ENCODE measurements at regions not wholly inside any gene's neighbourhood (a gene's known extent, or its start where the extent isn't known, plus 50 kb on each side); places are given as distances from the start of the nearest gene placed in this dataset.
A peak's percentile ranks its signal among the peaks of the same experiment; 100 is the strongest.

- DNase-seq (ENCODE audit: low spot score) = no peak
Measured at GRCh38 chr6:106772270-106773142, 143.1 kb downstream of the QRSL1 start.

- no peak for DNase-seq (ENCODE audit: low spot score)
Measured at GRCh38 chr6:106771822-106772221, 142.4 kb downstream of the QRSL1 start.

- no peak for DNase-seq (ENCODE audit: low spot score)
Measured at GRCh38 chr6:106770663-106771062, 141.3 kb downstream of the QRSL1 start.

- DNase-seq (ENCODE audit: low spot score) = no peak
Measured at GRCh38 chr6:106770081-106770480, 140.7 kb downstream of the QRSL1 start.

- DNase-seq (ENCODE audit: low spot score) = no peak
Measured at GRCh38 chr6:106767271-106767670, 137.9 kb downstream of the QRSL1 start.

- DNase-seq (ENCODE audit: low spot score) = no peak
Measured at GRCh38 chr6:106766201-106766600, 136.8 kb downstream of the QRSL1 start.

- DNase-seq (ENCODE audit: low spot score) = no peak
Measured at GRCh38 chr6:106765496-106765895, 136.1 kb downstream of the QRSL1 start.

GRCh38 chr6:106764353-106764980 is 135.1 kb downstream of the QRSL1 start:
- no peak for DNase-seq (ENCODE audit: low spot score)

GRCh38 chr6:106763361-106763760 is 134.0 kb downstream of the QRSL1 start:
- DNase-seq (ENCODE audit: low spot score) = no peak

GRCh38 chr6:106761160-106761559 is 131.8 kb downstream of the QRSL1 start:
- no peak for DNase-seq (ENCODE audit: low spot score)

- no peak for DNase-seq (ENCODE audit: low spot score)
Measured at GRCh38 chr6:106759112-106759511, 129.7 kb downstream of the QRSL1 start.

- no peak for DNase-seq (ENCODE audit: low spot score)
Measured at GRCh38 chr6:106757722-106758467, 128.5 kb downstream of the QRSL1 start.

GRCh38 chr6:106757267-106757666 is 127.9 kb downstream of the QRSL1 start:
- no peak for DNase-seq (ENCODE audit: low spot score)

GRCh38 chr6:106754215-106754614 is 124.8 kb downstream of the QRSL1 start:
- DNase-seq (ENCODE audit: low spot score) = no peak

GRCh38 chr6:106752641-106753040 is 123.3 kb downstream of the QRSL1 start:
- no peak for DNase-seq (ENCODE audit: low spot score)

GRCh38 chr6:106751501-106752252 is 122.3 kb downstream of the QRSL1 start:
- DNase-seq (ENCODE audit: low spot score) = no peak

- no peak for DNase-seq (ENCODE audit: low spot score)
Measured at GRCh38 chr6:106750946-106751345, 121.6 kb downstream of the QRSL1 start.

GRCh38 chr6:106750142-106750918 is 121.0 kb downstream of the QRSL1 start:
- no peak for DNase-seq (ENCODE audit: low spot score)

- DNase-seq (ENCODE audit: low spot score) = no peak
Measured at GRCh38 chr6:106749609-106750008, 120.2 kb downstream of the QRSL1 start.

- DNase-seq (ENCODE audit: low spot score) = peak; percentile 15
Measured at GRCh38 chr6:106748547-106749207, 119.3 kb downstream of the QRSL1 start.

GRCh38 chr6:106747139-106747538 is 117.8 kb downstream of the QRSL1 start:
- no peak for DNase-seq (ENCODE audit: low spot score)
